T-helper 17 cell (primary cell): ENCODE measurements at regions not wholly inside any gene's neighbourhood (a gene's known extent, or its start where the extent isn't known, plus 50 kb on each side); places are given as distances from the start of the nearest gene placed in this dataset.

Experiments used
- ATAC-seq: fragments of 150-1000 bp; cut with Tn5 transposase; 2 replicates; pipeline ENCODE4 v1.10.0; 2021; ENCODE audit warnings: mild to moderate bottlenecking, moderate library complexity
- DNase-seq, 3 donors: peaks; one replicate each; pipeline versions ENCODE4 v3.0.0 to v3.0.0-alpha.2; 2020 to 2021
- H3K9me3 ChIP-seq: one replicate; pipeline ENCODE4 v1.7.0; 2013; ENCODE audit warnings: low read length, mild to moderate bottlenecking; ENCODE audit not compliant: control insufficient read depth, poor library complexity, severe bottlenecking
- H3K27ac Mint-ChIP-seq: one replicate; pipeline ENCODE4 v1.8.0; 2022; ENCODE audit warnings: mild to moderate bottlenecking, moderate library complexity, mixed read lengths
- H3K27me3 Mint-ChIP-seq: one replicate; pipeline ENCODE4 v1.8.0; 2022; ENCODE audit warnings: mixed read lengths
- H3K36me3 Mint-ChIP-seq: one replicate; pipeline ENCODE4 v1.8.0; 2022; ENCODE audit warnings: low read depth, mixed read lengths
- H3K4me1 Mint-ChIP-seq: one replicate; pipeline ENCODE4 v1.8.0; 2022; ENCODE audit warnings: mild to moderate bottlenecking, mixed read lengths
- H3K4me3 Mint-ChIP-seq: one replicate; pipeline ENCODE4 v1.8.0; 2022; ENCODE audit warnings: mild to moderate bottlenecking, moderate library complexity, mixed read lengths

DNA sequence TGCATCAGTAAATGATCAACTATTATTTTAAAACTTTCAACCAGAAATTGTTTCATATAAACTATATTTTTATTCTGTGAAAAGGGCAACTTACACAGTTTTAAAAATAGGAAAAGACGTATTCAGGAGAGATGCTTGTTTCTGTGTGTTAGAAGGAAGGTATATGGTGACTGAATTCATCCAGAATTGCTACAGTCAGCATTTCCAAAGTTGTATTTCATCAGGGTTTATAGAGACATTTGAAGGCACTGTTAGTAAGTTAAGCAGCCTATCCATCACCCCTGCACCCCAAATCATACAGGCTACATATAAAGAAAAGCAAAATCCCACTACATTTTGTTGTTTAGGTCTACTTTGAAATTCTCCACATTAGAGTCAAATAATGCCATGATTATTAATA is 716.0 kb downstream of the KCTD16 start:
- H3K27ac Mint-ChIP-seq = no peak overlapping the region
- ATAC-seq (no peak), DNase-seq (no peak)
- H3K4me3 Mint-ChIP-seq = no peak overlapping the region
- H3K9me3 ChIP-seq = no peaks in the 10 kb centered on the region
- H3K36me3 Mint-ChIP-seq = no peaks in the 10 kb centered on the region
- H3K27me3 Mint-ChIP-seq = no peaks in the 10 kb centered on the region
- no peaks in the 10 kb centered on the region for H3K4me1 Mint-ChIP-seq

GRCh38 chr5:144882739-144883283 is 712.1 kb downstream of the KCTD16 start:
- Mint-ChIP-seq H3K27ac (no peak overlapping the region), H3K4me3 (no peak overlapping the region), H3K4me1 (no peaks in the 10 kb centered on the region), H3K27me3 (no peaks in the 10 kb centered on the region), H3K36me3 (no peaks in the 10 kb centered on the region)
- no peak for ATAC-seq
- DNase-seq = no peak
- H3K9me3 ChIP-seq = no peaks in the 10 kb centered on the region

DNA sequence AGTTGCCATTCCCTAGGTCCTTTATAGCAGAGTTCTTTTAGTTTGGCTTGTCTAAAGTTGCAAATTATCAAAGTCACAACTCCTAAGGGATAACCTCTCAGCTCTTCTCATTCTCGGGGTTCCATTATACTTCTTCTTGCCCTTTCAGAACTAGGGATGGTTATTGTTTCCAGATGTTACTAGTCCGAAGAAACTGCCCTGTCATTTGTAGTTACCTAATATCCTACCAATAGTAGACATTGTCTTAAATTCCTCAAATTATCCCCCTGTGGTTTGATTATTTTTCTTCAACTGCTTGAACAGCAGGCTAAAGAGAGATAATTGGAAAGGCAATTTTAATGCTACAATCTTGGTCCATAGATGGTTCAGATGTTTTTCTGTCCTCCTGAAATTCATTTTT is 709.8 kb downstream of the KCTD16 start:
- Mint-ChIP-seq H3K4me3 (no peak overlapping the region), H3K36me3 (no peaks in the 10 kb centered on the region), H3K27me3 (no peaks in the 10 kb centered on the region), H3K27ac (no peak overlapping the region), H3K4me1 (no peaks in the 10 kb centered on the region)
- DNase-seq (no peak), ATAC-seq (no peak)
- no peaks in the 10 kb centered on the region for H3K9me3 ChIP-seq

GRCh38 chr5:144876990-144877389 is 706.3 kb downstream of the KCTD16 start:
- no peak for ATAC-seq
- no peaks in the 10 kb centered on the region for H3K9me3 ChIP-seq
- H3K27me3 Mint-ChIP-seq = no peaks in the 10 kb centered on the region
- H3K4me1 Mint-ChIP-seq = no peaks in the 10 kb centered on the region
- H3K4me3 Mint-ChIP-seq = no peak overlapping the region
- no peak for DNase-seq
- no peak overlapping the region for H3K27ac Mint-ChIP-seq
- H3K36me3 Mint-ChIP-seq = no peaks in the 10 kb centered on the region

DNA sequence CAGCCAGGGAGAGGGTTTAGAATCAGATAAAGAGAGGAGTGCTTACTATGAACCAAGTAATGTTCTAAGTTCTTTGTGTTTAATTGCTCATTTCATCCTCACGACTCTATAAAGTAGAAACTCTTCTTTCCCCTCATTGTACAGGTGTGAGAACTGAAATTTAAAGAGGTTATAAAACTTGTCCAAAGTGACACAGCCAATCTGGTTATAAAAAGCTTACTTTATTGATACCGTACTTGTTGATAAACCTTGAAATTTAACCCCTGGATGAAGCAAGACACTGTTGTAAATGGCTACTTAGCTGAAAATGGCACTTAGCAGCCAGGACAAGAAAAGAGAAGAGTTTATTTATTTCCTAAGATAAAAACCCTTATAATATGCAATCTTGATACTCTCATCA is 702.4 kb downstream of the KCTD16 start:
- Mint-ChIP-seq H3K27me3 (no peaks in the 10 kb centered on the region), H3K36me3 (no peaks in the 10 kb centered on the region), H3K4me3 (no peak overlapping the region), H3K4me1 (no peaks in the 10 kb centered on the region), H3K27ac (no peak overlapping the region)
- H3K9me3 ChIP-seq = no peaks in the 10 kb centered on the region
- DNase-seq = no peak
- ATAC-seq = no peak

GRCh38 chr5:144864118-144864517 is 693.4 kb downstream of the KCTD16 start:
- DNase-seq = no peak
- no peaks in the 10 kb centered on the region for H3K27me3 Mint-ChIP-seq
- no peaks in the 10 kb centered on the region for H3K9me3 ChIP-seq
- no peaks in the 10 kb centered on the region for H3K36me3 Mint-ChIP-seq
- H3K27ac Mint-ChIP-seq = no peak overlapping the region
- no peak for ATAC-seq
- no peaks in the 10 kb centered on the region for H3K4me1 Mint-ChIP-seq
- H3K4me3 Mint-ChIP-seq = no peak overlapping the region

- Mint-ChIP-seq H3K27ac (no peak overlapping the region), H3K4me3 (no peak overlapping the region), H3K36me3 (no peaks in the 10 kb centered on the region), H3K27me3 (no peaks in the 10 kb centered on the region), H3K4me1 (no peaks in the 10 kb centered on the region)
- H3K9me3 ChIP-seq = no peaks in the 10 kb centered on the region
- no peak for DNase-seq
- no peak for ATAC-seq
These were observed 686.8 kb downstream of the KCTD16 start for GRCh38 chr5:144857454-144857853.

DNA sequence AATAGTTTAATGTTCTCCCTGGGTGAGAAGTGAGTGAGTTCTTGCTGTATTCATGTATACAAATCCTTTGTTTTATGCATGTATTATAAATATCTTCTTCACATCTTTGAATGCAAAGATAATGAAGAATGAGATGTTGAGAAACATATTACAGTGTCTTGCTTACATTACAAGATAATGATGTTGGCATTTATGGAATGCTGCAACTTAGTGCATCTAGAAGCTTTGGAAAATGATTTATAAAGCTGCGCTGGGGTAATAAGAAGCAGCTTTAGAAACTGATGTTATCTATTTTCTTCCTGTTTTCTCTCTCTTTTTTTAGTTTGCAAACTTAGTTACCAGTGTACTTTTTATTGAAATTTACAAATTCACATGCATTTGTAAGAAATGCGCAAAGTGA is 673.4 kb downstream of the KCTD16 start:
- no peaks in the 10 kb centered on the region for H3K36me3 Mint-ChIP-seq
- no peaks in the 10 kb centered on the region for H3K4me1 Mint-ChIP-seq
- H3K9me3 ChIP-seq = no peaks in the 10 kb centered on the region
- no peak overlapping the region for H3K27ac Mint-ChIP-seq
- no peak for ATAC-seq
- H3K27me3 Mint-ChIP-seq = no peaks in the 10 kb centered on the region
- H3K4me3 Mint-ChIP-seq = no peak overlapping the region
- DNase-seq = no peak

DNA sequence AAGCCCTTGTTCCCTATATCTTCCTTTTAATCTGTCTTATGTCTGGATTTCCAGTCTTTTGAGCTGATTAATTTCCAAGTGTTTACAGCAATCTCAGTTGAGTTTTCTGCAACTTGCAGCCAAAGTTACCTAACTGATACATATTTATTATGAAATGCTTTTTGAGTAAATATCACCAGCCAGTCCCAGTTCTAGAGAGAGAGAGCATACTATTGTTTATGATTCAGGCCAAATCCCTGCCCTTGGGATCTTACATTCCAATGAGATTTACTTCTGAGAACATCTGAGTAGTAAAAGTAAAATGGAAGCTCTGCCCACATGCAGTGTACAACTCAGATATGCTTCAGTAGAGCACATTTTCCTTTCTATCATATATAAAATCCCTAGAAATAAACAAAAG is 661.7 kb downstream of the KCTD16 start:
- H3K4me3 Mint-ChIP-seq = no peak overlapping the region
- H3K9me3 ChIP-seq = no peaks in the 10 kb centered on the region
- H3K36me3 Mint-ChIP-seq = no peaks in the 10 kb centered on the region
- DNase-seq (no peak), ATAC-seq (no peak)
- no peak overlapping the region for H3K27ac Mint-ChIP-seq
- H3K4me1 Mint-ChIP-seq = no peaks in the 10 kb centered on the region
- H3K27me3 Mint-ChIP-seq = no peaks in the 10 kb centered on the region

DNA sequence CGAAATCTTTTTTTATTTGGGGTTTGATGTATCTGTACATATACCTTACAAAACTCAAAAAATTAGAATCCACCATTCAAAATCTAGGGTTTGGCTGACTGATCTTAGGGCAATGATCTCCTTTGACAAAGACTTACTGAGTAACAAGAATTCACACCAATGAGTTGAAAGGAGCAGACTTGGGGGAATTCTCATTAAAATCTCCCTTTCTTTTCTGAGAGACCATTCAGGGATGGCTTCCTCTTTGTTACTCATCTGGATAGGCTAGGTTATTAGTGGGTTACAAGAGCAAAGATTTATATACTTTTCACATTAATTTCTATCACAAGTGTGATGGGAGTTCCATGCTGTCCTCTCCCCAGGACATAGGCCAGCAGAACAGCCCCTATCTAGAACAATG is 661.0 kb downstream of the KCTD16 start:
- H3K4me1 Mint-ChIP-seq = no peaks in the 10 kb centered on the region
- no peak overlapping the region for H3K4me3 Mint-ChIP-seq
- no peaks in the 10 kb centered on the region for H3K36me3 Mint-ChIP-seq
- ATAC-seq (no peak), DNase-seq (no peak)
- no peak overlapping the region for H3K27ac Mint-ChIP-seq
- no peaks in the 10 kb centered on the region for H3K9me3 ChIP-seq
- no peaks in the 10 kb centered on the region for H3K27me3 Mint-ChIP-seq

DNA sequence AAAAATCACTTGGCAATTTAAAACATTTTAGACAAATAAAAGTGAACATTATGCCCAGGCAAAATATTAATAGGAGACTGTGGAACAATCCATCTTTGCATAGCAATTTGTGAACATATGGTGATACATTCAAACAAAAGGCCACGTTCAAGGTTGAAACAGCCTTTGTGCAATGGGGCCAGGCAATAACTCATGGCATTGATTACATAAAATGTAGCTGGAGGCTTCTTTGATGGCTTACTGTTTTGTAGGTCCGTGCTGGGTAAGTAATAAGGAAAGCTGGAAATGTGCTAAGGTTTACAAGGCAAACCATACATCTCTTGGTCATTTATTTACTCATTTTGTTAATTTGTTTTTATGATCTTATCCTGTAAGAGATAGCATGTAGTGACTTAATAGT is 651.8 kb downstream of the KCTD16 start:
- no peak for ATAC-seq
- Mint-ChIP-seq H3K36me3 (no peaks in the 10 kb centered on the region), H3K27ac (no peak overlapping the region), H3K4me3 (no peak overlapping the region), H3K4me1 (no peaks in the 10 kb centered on the region), H3K27me3 (no peaks in the 10 kb centered on the region)
- DNase-seq = no peak
- no peaks in the 10 kb centered on the region for H3K9me3 ChIP-seq

DNA sequence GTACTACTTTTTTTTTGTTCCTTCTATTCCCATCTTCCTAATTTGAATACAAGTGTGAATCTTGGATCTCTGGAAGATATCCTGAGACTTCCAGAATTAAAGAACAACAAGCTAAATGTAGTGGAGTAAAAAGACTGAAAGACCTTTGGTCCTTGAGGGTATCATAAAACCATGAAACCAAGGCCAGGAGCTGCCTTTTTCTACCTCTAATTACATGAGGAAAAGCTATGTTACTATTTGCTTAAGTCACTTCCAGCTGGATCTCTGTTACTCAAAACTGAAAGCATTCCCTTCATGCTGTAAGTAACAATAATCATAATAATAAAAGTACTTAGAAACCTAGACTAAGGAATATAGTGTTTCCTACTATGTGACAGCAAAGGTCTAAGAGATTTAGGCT is 649.6 kb downstream of the KCTD16 start:
- ATAC-seq = no peak
- Mint-ChIP-seq H3K4me3 (no peak overlapping the region), H3K27ac (no peak overlapping the region), H3K4me1 (no peaks in the 10 kb centered on the region), H3K27me3 (no peaks in the 10 kb centered on the region), H3K36me3 (no peaks in the 10 kb centered on the region)
- H3K9me3 ChIP-seq = no peaks in the 10 kb centered on the region
- no peak for DNase-seq

DNA sequence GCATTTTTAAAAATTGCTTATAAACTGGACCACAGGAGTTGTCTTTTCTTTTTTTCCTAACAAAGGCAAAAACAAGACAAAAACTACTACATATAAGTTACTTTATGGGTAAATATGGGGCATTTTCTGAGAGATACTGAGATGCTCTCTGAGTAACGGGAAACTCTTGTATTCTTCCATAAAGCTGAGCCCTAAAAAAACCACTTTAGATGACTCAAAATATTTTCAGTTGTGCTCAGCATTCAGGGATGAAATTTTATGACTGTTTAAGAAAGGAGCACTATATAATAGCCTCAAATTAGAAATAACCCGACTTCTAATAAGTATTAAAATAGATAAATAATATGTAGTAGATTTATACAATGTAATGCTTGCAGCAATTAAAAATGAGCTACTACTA is 644.5 kb downstream of the KCTD16 start:
- Mint-ChIP-seq H3K27ac (no peak overlapping the region), H3K4me1 (no peaks in the 10 kb centered on the region), H3K36me3 (no peaks in the 10 kb centered on the region), H3K27me3 (no peaks in the 10 kb centered on the region), H3K4me3 (no peak overlapping the region)
- no peaks in the 10 kb centered on the region for H3K9me3 ChIP-seq
- ATAC-seq (no peak), DNase-seq (no peak)

GRCh38 chr5:144812763-144813162 is 642.1 kb downstream of the KCTD16 start:
- ATAC-seq (no peak), DNase-seq (no peak)
- H3K27ac Mint-ChIP-seq = no peak overlapping the region
- H3K36me3 Mint-ChIP-seq = no peaks in the 10 kb centered on the region
- no peak overlapping the region for H3K4me3 Mint-ChIP-seq
- H3K27me3 Mint-ChIP-seq = no peaks in the 10 kb centered on the region
- no peaks in the 10 kb centered on the region for H3K4me1 Mint-ChIP-seq
- H3K9me3 ChIP-seq = no peaks in the 10 kb centered on the region

DNA sequence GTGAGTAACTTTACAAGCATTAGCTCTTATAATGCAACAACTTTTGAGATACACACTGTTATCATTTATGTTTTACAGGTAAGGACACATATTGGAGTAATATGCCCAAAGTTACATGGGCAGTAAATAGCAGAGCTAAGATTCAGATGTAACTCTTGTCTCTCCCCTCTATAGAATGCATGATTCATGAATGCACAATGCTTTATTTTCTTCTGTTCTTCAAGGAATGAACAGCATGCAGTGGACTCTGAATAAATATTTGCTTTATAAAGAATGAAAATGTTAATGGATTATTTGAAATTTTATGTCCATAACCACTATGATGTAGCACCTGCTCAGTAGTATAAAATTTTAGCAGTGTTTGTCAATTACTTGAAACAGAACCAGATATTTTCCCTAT is 629.5 kb downstream of the KCTD16 start:
- no peak overlapping the region for H3K4me3 Mint-ChIP-seq
- H3K27me3 Mint-ChIP-seq = no peaks in the 10 kb centered on the region
- H3K9me3 ChIP-seq = no peaks in the 10 kb centered on the region
- no peak for ATAC-seq
- DNase-seq = no peak
- no peaks in the 10 kb centered on the region for H3K36me3 Mint-ChIP-seq
- no peaks in the 10 kb centered on the region for H3K4me1 Mint-ChIP-seq
- no peak overlapping the region for H3K27ac Mint-ChIP-seq
